MM.1S (cell line): ENCODE measurements at regions not wholly inside any gene's neighbourhood (a gene's known extent, or its start where the extent isn't known, plus 50 kb on each side); places are given as distances from the start of the nearest gene placed in this dataset.

Experiments used
- EZH2phosphoT487 ChIP-seq: fragments of 300-600 bp; sonication (generic); IDR thresholded peaks from 2 replicates; pipeline ENCODE4 v1.6.1; 2018; ENCODE audit warnings: antibody characterized with exemption, low read length
- TF ChIP-seq, protein P1 (sequence below): fragments of 300-600 bp; sonication (generic); IDR thresholded peaks from 2 replicates; pipeline ENCODE4 v1.5.1; 2016; ENCODE audit warnings: antibody characterized with exemption, low read length, mixed read lengths

DNA sequence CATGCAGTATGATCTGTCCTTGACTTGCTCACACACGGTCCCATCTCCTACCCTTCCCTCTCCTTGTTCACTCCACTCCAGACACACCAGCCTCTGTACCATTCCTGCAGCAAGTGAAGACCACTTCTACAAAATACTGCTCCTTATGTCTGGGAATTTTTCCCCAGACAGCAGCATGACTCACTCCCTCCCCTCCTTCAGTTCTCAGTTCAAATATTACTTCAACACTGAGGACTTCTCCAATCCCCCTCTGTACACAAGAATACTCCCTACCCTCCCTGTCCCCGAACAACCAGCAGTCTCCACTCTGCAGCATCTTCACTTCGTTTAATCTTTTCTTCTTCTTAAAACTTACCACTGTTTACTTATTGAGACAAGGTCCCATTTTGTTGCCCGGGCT is 474.0 kb downstream of the GPAM start:
- TF ChIP-seq, protein P1, sequence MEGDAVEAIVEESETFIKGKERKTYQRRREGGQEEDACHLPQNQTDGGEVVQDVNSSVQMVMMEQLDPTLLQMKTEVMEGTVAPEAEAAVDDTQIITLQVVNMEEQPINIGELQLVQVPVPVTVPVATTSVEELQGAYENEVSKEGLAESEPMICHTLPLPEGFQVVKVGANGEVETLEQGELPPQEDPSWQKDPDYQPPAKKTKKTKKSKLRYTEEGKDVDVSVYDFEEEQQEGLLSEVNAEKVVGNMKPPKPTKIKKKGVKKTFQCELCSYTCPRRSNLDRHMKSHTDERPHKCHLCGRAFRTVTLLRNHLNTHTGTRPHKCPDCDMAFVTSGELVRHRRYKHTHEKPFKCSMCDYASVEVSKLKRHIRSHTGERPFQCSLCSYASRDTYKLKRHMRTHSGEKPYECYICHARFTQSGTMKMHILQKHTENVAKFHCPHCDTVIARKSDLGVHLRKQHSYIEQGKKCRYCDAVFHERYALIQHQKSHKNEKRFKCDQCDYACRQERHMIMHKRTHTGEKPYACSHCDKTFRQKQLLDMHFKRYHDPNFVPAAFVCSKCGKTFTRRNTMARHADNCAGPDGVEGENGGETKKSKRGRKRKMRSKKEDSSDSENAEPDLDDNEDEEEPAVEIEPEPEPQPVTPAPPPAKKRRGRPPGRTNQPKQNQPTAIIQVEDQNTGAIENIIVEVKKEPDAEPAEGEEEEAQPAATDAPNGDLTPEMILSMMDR = no peak
- TF ChIP-seq EZH2phosphoT487 = no peak
